CD4-positive, alpha-beta T cell treated with Interleukin-6 for 4 hours (primary cell): ENCODE measurements at regions not wholly inside any gene's neighbourhood (a gene's known extent, or its start where the extent isn't known, plus 50 kb on each side); places are given as distances from the start of the nearest gene placed in this dataset.
"Not testable (repeated sequence)": the region's sequence is repeated elsewhere in the genome, so short reads cannot be mapped to it uniquely, and the experiment has no call there.

Experiments used
- DNase-seq: peaks from one replicate; pipeline ENCODE4 v3.0.0-alpha.2; 2020; ENCODE audit warnings: mixed read lengths

- no peak for DNase-seq
Observed at GRCh38 chr13:62524061-62524460, 1108.4 kb upstream of the PCDH20 start.

- DNase-seq, result peak; percentile 1
Observed at GRCh38 chr13:62512194-62513141, 1096.8 kb upstream of the PCDH20 start.

- no peak for DNase-seq
Observed at GRCh38 chr13:62510906-62511655, 1095.4 kb upstream of the PCDH20 start.

- no peak for DNase-seq
Observed at GRCh38 chr13:62502588-62502987, 1086.9 kb upstream of the PCDH20 start.

- DNase-seq, result no peak
Observed at GRCh38 chr13:62489731-62490130, 1074.1 kb upstream of the PCDH20 start.

- no peak for DNase-seq
Observed at GRCh38 chr13:62483774-62484173, 1068.1 kb upstream of the PCDH20 start.

GRCh38 chr13:62482351-62482750, 1066.7 kb upstream of the PCDH20 start:
- no peak for DNase-seq

- DNase-seq, result no peak
Observed at GRCh38 chr13:62473944-62474237, 1058.2 kb upstream of the PCDH20 start.

GRCh38 chr13:62473190-62473943, 1057.7 kb upstream of the PCDH20 start:
- DNase-seq, result no peak

- no peak for DNase-seq
Observed at GRCh38 chr13:62453761-62454160, 1038.1 kb upstream of the PCDH20 start.

- no peak for DNase-seq
Observed at GRCh38 chr13:62450759-62451158, 1035.1 kb upstream of the PCDH20 start.

GRCh38 chr13:62447771-62448382, 1032.2 kb upstream of the PCDH20 start:
- DNase-seq, result not testable (repeated sequence)

GRCh38 chr13:62444805-62445204, 1029.2 kb upstream of the PCDH20 start:
- DNase-seq, result no peak

GRCh38 chr13:62434081-62434480, 1018.4 kb upstream of the PCDH20 start:
- DNase-seq, result no peak

- no peak for DNase-seq
Observed at GRCh38 chr13:62433660-62434059, 1018.0 kb upstream of the PCDH20 start.

- no peak for DNase-seq
Observed at GRCh38 chr13:62432906-62433305, 1017.3 kb upstream of the PCDH20 start.

GRCh38 chr13:62432295-62432694, 1016.6 kb upstream of the PCDH20 start:
- no peak for DNase-seq

GRCh38 chr13:62431852-62432251, 1016.2 kb upstream of the PCDH20 start:
- no peak for DNase-seq

GRCh38 chr13:62418872-62419271, 1003.2 kb upstream of the PCDH20 start:
- DNase-seq, result no peak

- DNase-seq, result no peak
Observed at GRCh38 chr13:62418376-62418775, 1002.7 kb upstream of the PCDH20 start.

GRCh38 chr13:62407871-62408270, 992.2 kb upstream of the PCDH20 start:
- no peak for DNase-seq

GRCh38 chr13:62388515-62388914, 972.9 kb upstream of the PCDH20 start:
- DNase-seq, result no peak

GRCh38 chr13:62387647-62388046, 972.0 kb upstream of the PCDH20 start:
- DNase-seq, result no peak
